ENCODE measurements at regions not wholly inside any gene's neighbourhood (a gene's known extent, or its start where the extent isn't known, plus 50 kb on each side); places are given as distances from the start of the nearest gene placed in this dataset.

- DNase-seq: no peak
These were observed 184.5 kb upstream of the ADAMTS9 start for GRCh38 chr3:64872345-64872744.

GRCh38 chr3:64871834-64872249 is 184.0 kb upstream of the ADAMTS9 start:
- no peak for DNase-seq

- no peak for DNase-seq
These were observed 183.3 kb upstream of the ADAMTS9 start for GRCh38 chr3:64870876-64871646.

- DNase-seq: no peak
These were observed 179.4 kb upstream of the ADAMTS9 start for GRCh38 chr3:64867224-64867623.

- no peak for DNase-seq
These were observed 178.2 kb upstream of the ADAMTS9 start for GRCh38 chr3:64865839-64866570.

- DNase-seq: no peak
These were observed 175.7 kb upstream of the ADAMTS9 start for GRCh38 chr3:64863226-64864212.

GRCh38 chr3:64861684-64862083 is 173.9 kb upstream of the ADAMTS9 start:
- no peak for DNase-seq

GRCh38 chr3:64860536-64860870 is 172.7 kb upstream of the ADAMTS9 start:
- DNase-seq: no peak

- no peak for DNase-seq
These were observed 172.1 kb upstream of the ADAMTS9 start for GRCh38 chr3:64859625-64860535.

GRCh38 chr3:64856977-64857516 is 169.2 kb upstream of the ADAMTS9 start:
- DNase-seq: no peak

GRCh38 chr3:64856106-64856505 is 168.3 kb upstream of the ADAMTS9 start:
- DNase-seq: no peak

- no peak for DNase-seq
These were observed 165.7 kb upstream of the ADAMTS9 start for GRCh38 chr3:64853456-64853855.

- DNase-seq: no peak
These were observed 164.9 kb upstream of the ADAMTS9 start for GRCh38 chr3:64852738-64853137.

- DNase-seq: no peak
These were observed 161.0 kb upstream of the ADAMTS9 start for GRCh38 chr3:64848822-64849221.

GRCh38 chr3:64848127-64848800 is 160.5 kb upstream of the ADAMTS9 start:
- DNase-seq: no peak

GRCh38 chr3:64844558-64844957 is 156.8 kb upstream of the ADAMTS9 start:
- no peak for DNase-seq

- DNase-seq: no peak
These were observed 150.4 kb upstream of the ADAMTS9 start for GRCh38 chr3:64837986-64838735.

GRCh38 chr3:64837126-64837738 is 149.4 kb upstream of the ADAMTS9 start:
- no peak for DNase-seq

GRCh38 chr3:64836097-64836496 is 148.3 kb upstream of the ADAMTS9 start:
- no peak for DNase-seq

GRCh38 chr3:64832098-64832497 is 144.3 kb upstream of the ADAMTS9 start:
- DNase-seq: no peak

All from suppressor macrophage treated with lipopolysaccharide for 1 hour (primary cell).